ENCODE measurements at regions not wholly inside any gene's neighbourhood (a gene's known extent, or its start where the extent isn't known, plus 50 kb on each side); places are given as distances from the start of the nearest gene placed in this dataset.

DNA sequence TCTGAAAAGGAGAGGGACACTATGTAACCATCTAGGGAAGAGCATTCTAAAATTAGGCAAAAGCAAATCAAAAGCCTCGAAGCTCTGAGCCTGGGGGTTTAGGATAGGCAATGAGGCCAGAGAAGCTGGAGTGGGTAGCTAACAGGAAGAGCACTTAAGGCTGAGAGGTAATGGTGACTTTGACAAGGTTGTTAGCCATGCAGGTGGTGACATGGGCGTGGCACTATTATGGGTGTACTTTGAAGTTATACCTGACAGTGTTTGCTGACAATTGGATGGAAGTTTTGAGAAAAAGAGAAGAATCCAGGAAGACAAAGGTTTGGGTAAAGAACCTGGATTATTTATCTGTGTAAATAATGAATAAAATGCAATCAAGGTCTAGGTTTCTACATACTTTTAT, 383.0 kb upstream of the SEMA3C start:
- TF ChIP-seq GATA2 (IDR thresholded peaks at IDR 0.05; ENCODE audit: insufficient read depth, insufficient read length, low read depth, low read length) (no peak), CTCF (IDR thresholded peaks at IDR 0.05; ENCODE audit: extremely low read depth in 1 of 2, insufficient read depth in 1 of 2, low read depth in 1 of 2, low read length in 2 of 2) (no peak), EZH2 (IDR thresholded peaks at IDR 0.05; ENCODE audit: borderline replicate concordance, low read depth, low read length, severe bottlenecking) (no peak), POLR2A (IDR thresholded peaks at IDR 0.05; ENCODE audit: low read depth, low read length) (no peak)
- TF ChIP-seq, protein P1, sequence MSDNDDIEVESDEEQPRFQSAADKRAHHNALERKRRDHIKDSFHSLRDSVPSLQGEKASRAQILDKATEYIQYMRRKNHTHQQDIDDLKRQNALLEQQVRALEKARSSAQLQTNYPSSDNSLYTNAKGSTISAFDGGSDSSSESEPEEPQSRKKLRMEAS (IDR thresholded peaks at IDR 0.05; ENCODE audit: insufficient read depth, insufficient read length) = no peak
